RWPE2 (cell line): ENCODE measurements at regions not wholly inside any gene's neighbourhood (a gene's known extent, or its start where the extent isn't known, plus 50 kb on each side); places are given as distances from the start of the nearest gene placed in this dataset.

Source experiments
- ATAC-seq: fragments of 200-7000 bp; cut with Tn5 transposase; 3 replicates; pipeline ENCODE4 v1.9.1; 2021; ENCODE audit warnings: low read depth
- DNase-seq: peaks from one replicate; pipeline ENCODE4 v3.0.0-alpha.2; 2020; ENCODE audit warnings: low spot score
- H3K27ac ChIP-seq: fragments of 450-650 bp; 2 replicates; pipeline ENCODE4 v1.5.1; 2017; ENCODE audit warnings: mild to moderate bottlenecking; ENCODE audit not compliant: poor library complexity, severe bottlenecking
- H3K27me3 ChIP-seq: fragments of 250-450 bp; sonication (Bioruptor Pico); 2 replicates; pipeline ENCODE4 v1.5.1; 2021; ENCODE audit warnings: mild to moderate bottlenecking, moderate library complexity; ENCODE audit not compliant: insufficient read depth, poor library complexity, severe bottlenecking
- H3K36me3 ChIP-seq: fragments of 250-450 bp; sonication (Bioruptor Pico); 2 replicates; pipeline ENCODE4 v1.5.1; 2020; ENCODE audit warnings: low read depth, mild to moderate bottlenecking, moderate library complexity
- H3K4me1 ChIP-seq: fragments of 250-450 bp; sonication (Bioruptor Pico); 2 replicates; pipeline ENCODE4 v1.5.1; 2021; ENCODE audit warnings: mild to moderate bottlenecking, moderate library complexity; ENCODE audit not compliant: insufficient read depth, poor library complexity, severe bottlenecking
- H3K4me3 ChIP-seq: fragments of 250-450 bp; sonication (Bioruptor Pico); 2 replicates; pipeline ENCODE4 v1.5.1; 2021; ENCODE audit warnings: mild to moderate bottlenecking, moderate library complexity; ENCODE audit not compliant: severe bottlenecking
- H3K9me3 ChIP-seq: fragments of 250-450 bp; sonication (Bioruptor Pico); 2 replicates; pipeline ENCODE4 v1.5.1; 2021; ENCODE audit warnings: mild to moderate bottlenecking, moderate library complexity; ENCODE audit not compliant: severe bottlenecking
- TF ChIP-seq, protein P1 (sequence below): fragments of 450-650 bp; IDR thresholded peaks from one replicate; pipeline ENCODE4 v1.5.1; 2017; ENCODE audit warnings: mild to moderate bottlenecking, moderate library complexity; ENCODE audit not compliant: poor library complexity, severe bottlenecking

DNA sequence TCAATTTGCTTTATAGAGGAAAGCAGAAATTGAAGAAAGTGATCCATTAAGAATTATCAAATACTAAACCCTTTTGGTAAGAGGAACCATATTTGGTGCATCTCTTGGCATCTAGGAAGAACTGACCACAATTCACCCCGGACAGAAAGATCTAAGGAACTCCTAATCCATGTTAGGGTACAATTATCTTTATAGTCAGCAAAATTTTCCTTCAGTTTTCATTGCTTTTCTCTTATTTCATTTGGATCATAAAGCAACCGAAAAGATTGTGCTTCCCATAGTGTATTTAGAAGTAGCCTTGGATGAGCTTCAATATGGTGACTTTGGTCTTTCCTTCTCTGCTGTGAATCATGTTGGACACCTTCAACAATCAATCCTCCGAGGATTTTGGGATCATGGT is 50.1 kb upstream of the IGFBP5 start:
- no peak for DNase-seq
- no peak for ATAC-seq
- H3K4me3 ChIP-seq, result no peak overlapping the region
- H3K27ac ChIP-seq, result no peak overlapping the region
- TF ChIP-seq, protein P1, sequence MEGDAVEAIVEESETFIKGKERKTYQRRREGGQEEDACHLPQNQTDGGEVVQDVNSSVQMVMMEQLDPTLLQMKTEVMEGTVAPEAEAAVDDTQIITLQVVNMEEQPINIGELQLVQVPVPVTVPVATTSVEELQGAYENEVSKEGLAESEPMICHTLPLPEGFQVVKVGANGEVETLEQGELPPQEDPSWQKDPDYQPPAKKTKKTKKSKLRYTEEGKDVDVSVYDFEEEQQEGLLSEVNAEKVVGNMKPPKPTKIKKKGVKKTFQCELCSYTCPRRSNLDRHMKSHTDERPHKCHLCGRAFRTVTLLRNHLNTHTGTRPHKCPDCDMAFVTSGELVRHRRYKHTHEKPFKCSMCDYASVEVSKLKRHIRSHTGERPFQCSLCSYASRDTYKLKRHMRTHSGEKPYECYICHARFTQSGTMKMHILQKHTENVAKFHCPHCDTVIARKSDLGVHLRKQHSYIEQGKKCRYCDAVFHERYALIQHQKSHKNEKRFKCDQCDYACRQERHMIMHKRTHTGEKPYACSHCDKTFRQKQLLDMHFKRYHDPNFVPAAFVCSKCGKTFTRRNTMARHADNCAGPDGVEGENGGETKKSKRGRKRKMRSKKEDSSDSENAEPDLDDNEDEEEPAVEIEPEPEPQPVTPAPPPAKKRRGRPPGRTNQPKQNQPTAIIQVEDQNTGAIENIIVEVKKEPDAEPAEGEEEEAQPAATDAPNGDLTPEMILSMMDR, result no peak
- H3K9me3 ChIP-seq, result no peaks in the 10 kb centered on the region
- peaks cover 3% of the 10 kb centered on the region for H3K27me3 ChIP-seq
- H3K4me1 ChIP-seq, result no peaks in the 10 kb centered on the region
- no peaks in the 10 kb centered on the region for H3K36me3 ChIP-seq
